ENCODE measurements at regions not wholly inside any gene's neighbourhood (a gene's known extent, or its start where the extent isn't known, plus 50 kb on each side); places are given as distances from the start of the nearest gene placed in this dataset.

GRCh38 chr5:30849931-30850710 is 343.4 kb upstream of the CDH6 start:
- no peak for DNase-seq (ENCODE audit: low read depth in 2 of 2)

DNA sequence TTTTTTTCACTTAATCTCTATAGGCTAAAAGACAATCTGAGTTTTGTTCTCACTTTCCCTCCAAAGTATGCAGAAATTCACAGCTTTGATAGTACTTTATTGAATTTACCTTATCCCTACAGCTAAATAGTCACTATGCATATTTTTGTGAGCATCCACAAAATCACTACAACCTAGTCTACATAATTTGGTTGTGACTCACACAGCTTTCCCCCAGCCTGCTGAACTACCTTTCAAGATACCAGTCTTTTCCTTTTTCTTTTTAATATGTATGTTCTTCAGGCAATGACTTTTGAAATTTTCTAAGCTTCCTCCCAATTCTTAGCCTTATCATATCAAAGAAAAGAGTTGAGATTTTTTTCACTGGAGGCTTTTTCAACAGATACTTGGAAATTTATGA is 347.3 kb upstream of the CDH6 start:
- DNase-seq (ENCODE audit: low read depth in 2 of 2) = no peak

GRCh38 chr5:30845194-30845593 is 348.3 kb upstream of the CDH6 start:
- DNase-seq (ENCODE audit: low read depth in 2 of 2) = no peak

DNA sequence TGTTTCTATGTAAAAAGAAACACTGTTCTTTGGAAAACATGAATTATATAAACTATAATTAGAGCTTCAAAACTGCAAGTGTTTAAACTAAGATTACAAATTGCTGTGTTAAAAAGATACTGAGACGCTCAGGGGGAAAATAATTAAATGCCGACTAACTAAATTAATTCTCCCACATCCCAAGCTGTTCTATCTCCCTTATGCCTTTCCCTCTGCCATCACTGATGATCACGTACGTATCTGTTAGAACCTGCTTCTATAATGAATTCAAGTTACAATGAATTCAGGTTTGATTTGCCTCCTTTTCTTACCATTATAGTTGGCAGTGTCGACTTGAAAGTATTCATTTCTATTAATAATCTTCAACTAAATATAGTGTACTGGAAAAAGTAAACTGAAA is 349.9 kb upstream of the CDH6 start:
- DNase-seq (ENCODE audit: low read depth in 2 of 2) = no peak

GRCh38 chr5:30839956-30840355 is 353.5 kb upstream of the CDH6 start:
- no peak for DNase-seq (ENCODE audit: low read depth in 2 of 2)

GRCh38 chr5:30838936-30839496 is 354.5 kb upstream of the CDH6 start:
- no peak for DNase-seq (ENCODE audit: low read depth in 2 of 2)

DNA sequence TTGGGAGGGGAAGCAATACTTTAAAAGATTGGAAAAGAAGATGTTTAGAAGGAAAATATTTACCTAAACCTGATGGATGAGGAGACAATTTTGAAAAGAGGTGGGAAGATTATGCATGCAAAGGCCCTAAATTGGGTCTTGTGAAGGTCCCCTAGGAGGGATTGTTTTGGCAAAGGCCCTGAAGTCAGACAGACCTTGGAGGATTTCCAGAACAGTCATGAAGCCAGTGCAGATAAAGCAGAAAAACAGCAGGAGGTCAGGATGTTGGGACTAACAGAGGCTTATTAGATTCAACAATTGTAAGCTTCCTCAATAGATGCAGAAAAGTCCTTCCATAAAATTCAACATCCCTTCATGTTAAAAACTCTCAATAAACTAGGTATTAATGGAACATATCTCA is 361.0 kb upstream of the CDH6 start:
- DNase-seq (ENCODE audit: low read depth in 2 of 2) = no peak

DNA sequence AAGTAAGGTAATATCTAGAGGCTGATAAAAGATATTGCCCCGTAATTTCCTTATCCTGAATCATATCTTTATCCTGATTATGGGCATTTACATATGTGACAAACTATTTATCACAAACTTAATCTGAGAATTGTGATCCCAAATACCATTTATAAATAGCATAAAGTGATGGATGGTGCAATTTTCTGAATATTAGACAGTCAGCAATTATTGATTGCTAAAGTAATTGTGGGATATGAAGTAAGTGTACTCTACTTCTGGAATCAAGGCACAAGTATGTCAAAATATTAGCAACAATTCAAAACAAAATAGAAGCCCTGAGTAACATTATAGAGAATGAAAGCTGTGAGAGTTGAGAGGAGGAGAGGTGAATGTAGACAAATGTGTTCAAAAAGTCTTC is 361.9 kb upstream of the CDH6 start:
- DNase-seq (ENCODE audit: low read depth in 2 of 2) = no peak

DNA sequence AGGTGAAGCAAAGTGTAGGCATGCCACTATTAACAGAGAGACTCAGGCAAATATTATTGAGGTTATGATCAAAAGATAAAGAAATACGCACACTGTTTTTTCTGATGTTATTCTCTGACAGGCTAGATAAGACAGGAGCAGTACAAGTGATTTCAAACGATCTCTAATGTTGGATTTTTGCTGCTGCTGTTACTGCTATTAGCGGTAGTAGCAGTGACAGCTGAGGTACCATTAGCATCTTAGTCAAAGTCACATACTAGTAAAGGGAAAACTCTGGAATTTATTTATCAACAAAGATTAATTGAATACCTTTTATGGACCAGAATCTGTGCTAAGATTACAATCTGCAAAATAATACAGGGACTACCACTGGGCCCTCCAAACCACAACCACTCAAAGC is 362.4 kb upstream of the CDH6 start:
- no peak for DNase-seq (ENCODE audit: low read depth in 2 of 2)

DNA sequence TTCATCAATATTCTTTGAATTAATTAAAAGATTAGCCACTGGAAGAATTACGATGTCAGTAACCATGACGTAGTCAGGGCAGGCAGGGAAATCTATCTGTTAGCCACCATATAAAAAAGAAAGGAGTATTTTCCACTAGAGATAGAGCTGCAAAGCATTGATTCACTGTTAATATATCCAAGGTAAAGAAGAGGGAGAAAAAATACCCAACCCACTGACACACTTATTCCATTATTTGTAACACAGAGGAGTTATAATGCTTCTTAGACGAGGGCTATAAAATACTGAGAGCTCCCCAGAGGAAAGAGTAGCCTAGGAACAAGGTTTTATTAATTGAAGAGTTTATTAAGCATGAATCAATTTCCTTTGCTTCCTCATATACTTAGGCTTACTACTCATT is 382.2 kb upstream of the CDH6 start:
- DNase-seq (ENCODE audit: low read depth in 2 of 2) = no peak

DNA sequence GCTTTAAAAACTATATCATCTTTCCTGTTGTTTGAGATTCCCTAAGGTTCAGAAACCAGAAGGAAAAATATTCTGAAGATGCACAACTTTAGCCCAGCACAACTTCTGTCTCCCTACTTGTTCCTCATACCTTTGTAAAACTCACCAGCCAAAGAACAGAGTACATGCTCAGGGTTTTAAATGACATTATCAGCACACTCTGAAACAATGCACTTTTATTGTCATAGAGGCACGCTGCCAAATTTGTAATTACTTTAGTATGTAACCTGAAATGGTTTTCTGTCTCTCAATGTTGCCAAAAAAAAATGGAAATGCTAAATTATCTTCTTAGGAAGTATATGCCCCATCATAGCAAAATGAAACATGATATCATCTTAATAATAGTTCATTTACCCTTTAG is 383.6 kb upstream of the CDH6 start:
- no peak for DNase-seq (ENCODE audit: low read depth in 2 of 2)

- DNase-seq (ENCODE audit: low read depth in 2 of 2) = no peak
Measured at GRCh38 chr5:30808996-30809395, 384.5 kb upstream of the CDH6 start.

- DNase-seq (ENCODE audit: low read depth in 2 of 2) = no peak
Measured at GRCh38 chr5:30804739-30805505, 388.6 kb upstream of the CDH6 start.

DNA sequence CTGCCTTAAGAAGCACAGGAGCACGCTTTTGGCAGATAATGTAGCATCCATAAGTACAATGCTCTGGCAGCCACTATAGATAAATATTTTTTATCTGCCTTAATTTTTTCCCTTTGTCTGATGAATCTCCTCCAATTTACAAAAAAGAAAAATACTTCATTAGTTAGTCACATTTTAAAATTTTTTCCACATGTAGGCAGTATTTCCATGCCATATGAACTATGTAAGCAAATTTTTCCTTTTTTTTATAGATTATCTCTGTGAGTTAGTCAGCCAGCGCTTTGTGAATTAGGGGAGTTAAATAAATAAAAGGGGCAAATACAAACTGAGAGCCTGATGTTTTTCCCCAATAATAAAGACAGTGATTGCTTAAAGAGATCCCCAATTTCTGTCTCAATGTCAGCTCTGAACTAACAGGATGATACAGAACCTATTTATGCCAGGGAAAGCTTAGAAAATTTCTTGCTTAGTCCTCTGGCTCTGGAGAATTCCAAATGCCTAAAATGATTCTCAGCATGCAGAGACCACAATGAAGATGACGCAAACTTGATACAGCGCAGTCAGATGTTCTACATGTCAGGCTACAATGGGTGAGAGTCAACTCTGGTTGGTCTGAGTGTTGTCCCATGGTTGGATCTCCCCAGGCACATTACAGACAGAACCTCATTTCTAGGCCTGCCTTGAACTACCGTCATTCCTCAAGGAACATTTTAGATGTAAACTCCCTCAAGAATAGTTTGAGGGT is 390.4 kb upstream of the CDH6 start:
- no peak for DNase-seq (ENCODE audit: low read depth in 2 of 2)

DNA sequence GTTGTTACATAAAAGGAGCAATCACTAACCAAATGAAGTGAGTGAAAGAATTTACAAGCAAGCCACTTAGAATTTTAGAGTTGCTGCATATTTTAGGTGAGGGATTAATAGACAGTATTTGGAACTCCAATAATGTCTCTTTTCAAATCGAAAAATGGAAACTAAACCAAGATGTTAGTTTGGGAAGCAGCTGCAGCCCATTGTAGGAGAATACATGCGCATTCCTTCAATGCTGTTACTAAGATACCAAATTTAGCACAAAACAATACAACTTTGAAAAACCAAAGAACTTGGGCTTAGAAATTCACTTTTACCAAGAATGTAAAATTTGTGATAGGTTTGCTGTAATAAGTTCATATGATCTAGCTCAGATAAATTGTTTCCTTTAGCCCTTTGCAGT is 411.8 kb upstream of the CDH6 start:
- no peak for DNase-seq (ENCODE audit: low read depth in 2 of 2)

- no peak for DNase-seq (ENCODE audit: low read depth in 2 of 2)
Measured at GRCh38 chr5:30768056-30768690, 425.3 kb upstream of the CDH6 start.

DNA sequence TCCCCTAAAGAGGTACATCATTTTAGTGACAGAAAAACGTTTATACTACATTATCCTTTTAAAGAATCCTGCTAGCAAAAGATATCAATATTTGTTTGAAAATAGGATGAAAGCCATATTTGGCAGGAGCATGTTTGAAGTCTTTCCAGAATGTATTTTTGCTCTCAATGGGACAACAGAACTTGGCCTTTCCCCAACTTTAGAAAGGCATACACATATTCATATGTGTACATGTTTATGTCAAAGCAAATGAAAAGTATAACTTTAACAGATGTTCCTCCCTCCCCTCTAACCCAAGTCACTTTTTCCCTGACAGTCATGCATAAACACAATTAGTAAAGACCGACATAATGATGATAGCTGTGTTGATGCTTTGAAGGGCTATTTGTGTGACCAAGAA is 427.8 kb upstream of the CDH6 start:
- no peak for DNase-seq (ENCODE audit: low read depth in 2 of 2)

- DNase-seq (ENCODE audit: low read depth in 2 of 2) = no peak
Measured at GRCh38 chr5:30765227-30765626, 428.3 kb upstream of the CDH6 start.

DNA sequence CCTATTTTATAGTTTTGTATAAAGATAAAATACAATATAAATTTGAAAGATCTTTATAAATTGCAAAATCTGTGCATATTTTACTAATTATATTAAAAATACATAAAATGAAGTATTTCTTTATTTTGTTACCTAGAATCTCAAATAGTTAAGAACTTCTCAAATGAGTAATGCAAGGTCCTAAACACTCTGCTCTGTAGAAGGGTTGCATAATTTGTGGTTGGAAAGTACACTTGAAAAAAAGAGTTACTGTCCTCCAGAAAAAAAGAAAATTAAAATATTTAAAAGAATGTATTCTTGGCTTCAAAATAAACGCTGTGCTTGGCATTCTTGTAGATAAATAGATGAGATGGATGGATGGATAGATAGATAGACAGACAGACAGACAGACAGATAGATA is 428.8 kb upstream of the CDH6 start:
- DNase-seq (ENCODE audit: low read depth in 2 of 2) = no peak

DNA sequence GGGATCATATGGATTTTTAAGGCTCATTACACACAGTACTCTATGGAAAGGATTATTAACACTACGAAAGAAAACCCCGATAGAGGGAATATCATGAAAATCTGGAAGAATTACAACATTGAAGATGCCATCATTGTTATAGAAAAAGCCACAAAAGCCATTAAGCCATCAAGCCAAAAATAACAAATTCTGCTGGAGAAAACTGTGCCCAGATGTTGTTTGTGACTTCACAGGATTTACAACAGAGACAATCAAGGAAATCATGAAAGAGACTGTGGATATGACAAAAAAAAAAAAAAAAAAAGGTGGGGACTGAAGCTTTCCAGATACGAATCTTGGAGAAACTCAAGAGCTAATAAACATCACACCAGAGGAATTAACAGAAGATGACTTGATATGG is 433.8 kb upstream of the CDH6 start:
- DNase-seq (ENCODE audit: low read depth in 2 of 2) = no peak

DNA sequence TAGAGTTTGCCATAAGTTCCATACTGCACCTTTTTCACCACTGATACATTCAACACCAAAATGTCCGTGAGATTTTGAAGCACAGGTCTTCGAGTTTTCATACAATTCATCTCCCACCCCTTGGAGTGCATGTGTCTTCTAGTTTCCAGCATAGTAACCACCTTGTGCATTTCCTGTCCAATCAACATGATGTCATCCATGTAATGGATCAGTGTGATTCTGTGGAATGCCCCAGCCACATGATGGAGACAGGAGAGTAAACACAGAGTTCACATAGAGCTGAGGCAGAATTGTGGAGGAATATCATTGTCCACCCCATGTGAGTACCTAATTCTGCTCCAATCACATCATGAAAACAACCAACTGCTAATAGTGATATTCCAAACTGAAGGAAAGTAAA is 441.5 kb upstream of the CDH6 start:
- no peak for DNase-seq (ENCODE audit: low read depth in 2 of 2)

DNA sequence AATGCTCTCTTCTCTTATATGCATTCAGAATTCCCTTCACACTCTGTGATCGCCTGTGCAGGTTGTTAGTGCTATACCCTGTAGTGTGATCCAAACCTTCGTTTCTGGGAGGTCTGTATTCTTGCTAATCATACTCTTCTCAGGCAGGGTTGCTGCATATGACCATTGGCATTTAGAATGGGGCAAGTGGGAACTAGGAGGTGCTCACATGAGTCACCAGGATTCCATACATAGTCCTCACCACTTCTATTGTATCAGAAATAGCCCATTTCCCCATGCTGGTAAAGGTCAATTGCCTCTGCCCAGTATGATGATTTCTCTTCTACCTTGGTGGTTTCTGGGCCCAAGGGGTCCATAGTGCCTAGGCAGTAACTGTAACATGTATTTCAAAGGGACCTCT is 443.5 kb upstream of the CDH6 start:
- no peak for DNase-seq (ENCODE audit: low read depth in 2 of 2)
